Karpas-422 (cell line): ENCODE measurements at regions not wholly inside any gene's neighbourhood (a gene's known extent, or its start where the extent isn't known, plus 50 kb on each side); places are given as distances from the start of the nearest gene placed in this dataset.

Experiments
- DNase-seq: peaks from one replicate; pipeline ENCODE4 v3.0.0-alpha.2; 2015
- H2AFZ ChIP-seq: fragments of 200-600 bp; sonication (generic); 2 replicates; pipeline ENCODE4 v1.6.1; 2014; ENCODE audit warnings: antibody characterized with exemption, low read length, mixed read lengths
- H3K27ac ChIP-seq: fragments of 200-600 bp; sonication (generic); 2 replicates; pipeline ENCODE4 v1.5.1; 2014; ENCODE audit warnings: mild to moderate bottlenecking, low read length, moderate library complexity
- H3K27me3 ChIP-seq: fragments of 200-600 bp; sonication (generic); 2 replicates; pipeline ENCODE4 v1.6.1; 2014; ENCODE audit warnings: low read length, mixed read lengths
- H3K36me3 ChIP-seq: fragments of 200-600 bp; sonication (generic); 2 replicates; pipeline ENCODE4 v1.6.1; 2014; ENCODE audit warnings: low read length, mixed read lengths; ENCODE audit not compliant: insufficient read depth
- H3K4me1 ChIP-seq: fragments of 200-600 bp; sonication (generic); 2 replicates; pipeline ENCODE4 v1.6.1; 2014; ENCODE audit warnings: mild to moderate bottlenecking, low read length, mixed read lengths
- H3K4me2 ChIP-seq: fragments of 200-600 bp; sonication (generic); 2 replicates; pipeline ENCODE4 v1.6.1; 2014; ENCODE audit warnings: low read length, low read depth, mild to moderate bottlenecking; ENCODE audit not compliant: poor library complexity, severe bottlenecking
- H3K4me3 ChIP-seq: fragments of 200-600 bp; sonication (generic); 2 replicates; pipeline ENCODE4 v1.5.1; 2014; ENCODE audit warnings: mild to moderate bottlenecking, antibody characterized with exemption, low read length, mixed read lengths
- H3K79me2 ChIP-seq: fragments of 200-600 bp; sonication (generic); 2 replicates; pipeline ENCODE4 v1.6.1; 2014; ENCODE audit warnings: mild to moderate bottlenecking, low read length, mixed read lengths
- H3K9ac ChIP-seq: fragments of 200-600 bp; sonication (generic); 2 replicates; pipeline ENCODE4 v1.6.0; 2014; ENCODE audit warnings: low read length
- H3K9me2 ChIP-seq: fragments of 200-600 bp; sonication (generic), shearing (Covaris generic); replicated peaks from 2 replicates; pipeline ENCODE4 v1.6.0; 2014; ENCODE audit warnings: mild to moderate bottlenecking, low read length, moderate library complexity; ENCODE audit not compliant: insufficient read depth
- H3K9me3 ChIP-seq: fragments of 300-700, 200-600 bp; sonication (generic); 2 replicates; pipeline ENCODE4 v1.6.1; 2014; ENCODE audit warnings: low read length, mixed read lengths
- H4K20me1 ChIP-seq: fragments of 200-600 bp; sonication (generic); 2 replicates; pipeline ENCODE4 v1.6.1; 2014; ENCODE audit warnings: mild to moderate bottlenecking, antibody characterized with exemption, low read length, low read depth; ENCODE audit not compliant: insufficient read depth

- Histone ChIP-seq H3K36me3 (no peaks in the 10 kb centered on the region), H2AFZ (no peak overlapping the region), H3K27ac (no peak overlapping the region), H3K9ac (no peak overlapping the region), H4K20me1 (no peaks in the 10 kb centered on the region), H3K79me2 (no peaks in the 10 kb centered on the region), H3K27me3 (no peaks in the 10 kb centered on the region), H3K4me3 (no peak overlapping the region), H3K9me2 (no peaks in the 10 kb centered on the region), H3K4me1 (peaks cover 5% of the 10 kb centered on the region; the same call in 1 of the 2 replicates), H3K9me3 (no peaks in the 10 kb centered on the region), H3K4me2 (no peak overlapping the region)
- no peak for DNase-seq
Measured at GRCh38 chr18:2412996-2413751, 158.1 kb downstream of the METTL4 start.

GRCh38 chr18:2414235-2414634 lies 157.1 kb downstream of the METTL4 start:
- H3K9ac ChIP-seq, result no peak overlapping the region
- H2AFZ ChIP-seq, result no peak overlapping the region
- no peak overlapping the region for H3K27ac ChIP-seq
- H4K20me1 ChIP-seq, result no peaks in the 10 kb centered on the region
- no peaks in the 10 kb centered on the region for H3K79me2 ChIP-seq
- H3K4me2 ChIP-seq, result no peak overlapping the region
- H3K9me3 ChIP-seq, result no peaks in the 10 kb centered on the region
- H3K9me2 ChIP-seq, result no peaks in the 10 kb centered on the region
- H3K4me1 ChIP-seq, result peaks cover 5% of the 10 kb centered on the region; the same call in 1 of the 2 replicates
- H3K27me3 ChIP-seq, result no peaks in the 10 kb centered on the region
- H3K4me3 ChIP-seq, result no peak overlapping the region
- no peaks in the 10 kb centered on the region for H3K36me3 ChIP-seq
- DNase-seq, result no peak

GRCh38 chr18:2415656-2416055 lies 155.6 kb downstream of the METTL4 start:
- no peak for DNase-seq
- no peaks in the 10 kb centered on the region for H3K79me2 ChIP-seq
- no peaks in the 10 kb centered on the region for H3K9me2 ChIP-seq
- no peaks in the 10 kb centered on the region for H3K36me3 ChIP-seq
- no peak overlapping the region for H2AFZ ChIP-seq
- H3K4me3 ChIP-seq, result no peak overlapping the region
- no peak overlapping the region for H3K4me2 ChIP-seq
- no peak overlapping the region for H3K27ac ChIP-seq
- peaks cover 5% of the 10 kb centered on the region; the same call in 1 of the 2 replicates for H3K4me1 ChIP-seq
- H4K20me1 ChIP-seq, result no peaks in the 10 kb centered on the region
- H3K9me3 ChIP-seq, result no peaks in the 10 kb centered on the region
- H3K27me3 ChIP-seq, result no peaks in the 10 kb centered on the region
- H3K9ac ChIP-seq, result no peak overlapping the region

GRCh38 chr18:2417861-2418610 lies 153.3 kb downstream of the METTL4 start:
- Histone ChIP-seq H3K9me3 (no peaks in the 10 kb centered on the region), H3K4me3 (no peak overlapping the region), H2AFZ (no peak overlapping the region), H3K4me1 (peaks cover 5% of the 10 kb centered on the region; the same call in 1 of the 2 replicates), H3K79me2 (no peaks in the 10 kb centered on the region), H3K9ac (no peak overlapping the region), H3K9me2 (no peaks in the 10 kb centered on the region), H3K36me3 (no peaks in the 10 kb centered on the region), H3K4me2 (no peak overlapping the region), H4K20me1 (no peaks in the 10 kb centered on the region), H3K27me3 (no peaks in the 10 kb centered on the region), H3K27ac (no peak overlapping the region)
- DNase-seq, result no peak

GRCh38 chr18:2420367-2420766 lies 150.9 kb downstream of the METTL4 start:
- Histone ChIP-seq H3K9me3 (no peaks in the 10 kb centered on the region), H4K20me1 (no peaks in the 10 kb centered on the region), H3K4me3 (no peak overlapping the region), H3K4me2 (no peak overlapping the region), H3K9me2 (no peaks in the 10 kb centered on the region), H3K4me1 (peaks cover 5% of the 10 kb centered on the region; the same call in 1 of the 2 replicates), H3K9ac (no peak overlapping the region), H3K27ac (no peak overlapping the region), H3K79me2 (no peaks in the 10 kb centered on the region), H2AFZ (no peak overlapping the region), H3K36me3 (no peaks in the 10 kb centered on the region), H3K27me3 (no peaks in the 10 kb centered on the region)
- peak; percentile 19 for DNase-seq

- Histone ChIP-seq H3K9me2 (no peaks in the 10 kb centered on the region), H3K36me3 (no peaks in the 10 kb centered on the region), H3K27ac (no peak overlapping the region), H2AFZ (no peak overlapping the region), H3K4me1 (no peaks in the 10 kb centered on the region), H3K9me3 (no peaks in the 10 kb centered on the region), H3K4me3 (no peak overlapping the region), H4K20me1 (no peaks in the 10 kb centered on the region), H3K4me2 (no peak overlapping the region), H3K27me3 (no peaks in the 10 kb centered on the region), H3K79me2 (no peaks in the 10 kb centered on the region), H3K9ac (no peak overlapping the region)
- DNase-seq, result no peak
Measured at GRCh38 chr18:2423761-2424160, 147.5 kb downstream of the METTL4 start.

GRCh38 chr18:2424420-2424819 lies 146.9 kb downstream of the METTL4 start:
- Histone ChIP-seq H3K4me2 (no peak overlapping the region), H3K27ac (no peak overlapping the region), H3K9ac (no peak overlapping the region), H3K9me3 (no peaks in the 10 kb centered on the region), H3K79me2 (no peaks in the 10 kb centered on the region), H3K4me1 (no peaks in the 10 kb centered on the region), H2AFZ (no peak overlapping the region), H3K9me2 (no peaks in the 10 kb centered on the region), H3K27me3 (no peaks in the 10 kb centered on the region), H3K36me3 (no peaks in the 10 kb centered on the region), H4K20me1 (no peaks in the 10 kb centered on the region), H3K4me3 (no peak overlapping the region)
- no peak for DNase-seq

- Histone ChIP-seq H4K20me1 (no peaks in the 10 kb centered on the region), H3K9me3 (no peaks in the 10 kb centered on the region), H3K4me2 (no peak overlapping the region), H3K4me1 (no peaks in the 10 kb centered on the region), H3K9ac (no peak overlapping the region), H3K9me2 (no peaks in the 10 kb centered on the region), H3K4me3 (no peak overlapping the region), H3K27ac (no peak overlapping the region), H3K27me3 (no peaks in the 10 kb centered on the region; the same call in 1 of the 2 replicates), H2AFZ (no peak overlapping the region), H3K36me3 (no peaks in the 10 kb centered on the region), H3K79me2 (no peaks in the 10 kb centered on the region)
- no peak for DNase-seq
Measured at GRCh38 chr18:2425426-2426317, 145.6 kb downstream of the METTL4 start.
